Stomach (tissue), 4 donors: ENCODE measurements at regions not wholly inside any gene's neighbourhood (a gene's known extent, or its start where the extent isn't known, plus 50 kb on each side); places are given as distances from the start of the nearest gene placed in this dataset.
"Not testable (repeated sequence)": the region's sequence is repeated elsewhere in the genome, so short reads cannot be mapped to it uniquely, and the experiment has no call there.

Experiments used
- EP300 ChIP-seq: sonication (generic); formaldehyde crosslinking; IDR thresholded peaks from one replicate; pipeline ENCODE4 v1.6.1; 2017; ENCODE audit warnings: antibody characterized with exemption
- POLR2AphosphoS5 ChIP-seq, 3 donors: sonication (generic); formaldehyde crosslinking; IDR thresholded peaks; one replicate each; pipeline ENCODE4 v1.6.1; 2016; ENCODE audit warnings: antibody characterized with exemption in 3 of 3

DNA sequence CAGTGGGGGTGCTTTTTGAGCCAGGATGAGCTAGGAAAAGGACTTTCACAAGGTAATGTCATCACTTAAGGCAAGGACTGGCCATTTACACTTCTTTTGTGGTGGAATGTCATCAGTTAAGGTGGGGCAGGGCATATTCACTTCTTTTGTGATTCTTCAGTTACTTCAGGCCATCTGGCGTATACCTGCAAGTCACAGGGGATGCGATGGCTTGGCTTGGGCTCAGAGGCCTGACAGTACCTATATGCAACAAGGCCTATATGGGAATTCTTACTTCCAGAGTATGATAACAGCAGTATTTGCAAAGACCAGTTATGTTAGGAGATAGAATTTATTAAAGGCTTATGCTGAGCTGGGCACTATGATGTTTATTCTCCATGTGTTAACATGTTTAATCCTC is 731.9 kb upstream of the MBL2 start:
- TF ChIP-seq EP300; POLR2AphosphoS5 (IDR thresholded peaks at IDR 0.05): not testable (repeated sequence)
